CD4-positive, alpha-beta T cell treated with Interferon gamma for 1 hour (primary cell): ENCODE measurements at regions not wholly inside any gene's neighbourhood (a gene's known extent, or its start where the extent isn't known, plus 50 kb on each side); places are given as distances from the start of the nearest gene placed in this dataset.

ENCODE experiments used
- DNase-seq: peaks from one replicate; pipeline ENCODE4 v3.0.0-alpha.2; 2020

DNA sequence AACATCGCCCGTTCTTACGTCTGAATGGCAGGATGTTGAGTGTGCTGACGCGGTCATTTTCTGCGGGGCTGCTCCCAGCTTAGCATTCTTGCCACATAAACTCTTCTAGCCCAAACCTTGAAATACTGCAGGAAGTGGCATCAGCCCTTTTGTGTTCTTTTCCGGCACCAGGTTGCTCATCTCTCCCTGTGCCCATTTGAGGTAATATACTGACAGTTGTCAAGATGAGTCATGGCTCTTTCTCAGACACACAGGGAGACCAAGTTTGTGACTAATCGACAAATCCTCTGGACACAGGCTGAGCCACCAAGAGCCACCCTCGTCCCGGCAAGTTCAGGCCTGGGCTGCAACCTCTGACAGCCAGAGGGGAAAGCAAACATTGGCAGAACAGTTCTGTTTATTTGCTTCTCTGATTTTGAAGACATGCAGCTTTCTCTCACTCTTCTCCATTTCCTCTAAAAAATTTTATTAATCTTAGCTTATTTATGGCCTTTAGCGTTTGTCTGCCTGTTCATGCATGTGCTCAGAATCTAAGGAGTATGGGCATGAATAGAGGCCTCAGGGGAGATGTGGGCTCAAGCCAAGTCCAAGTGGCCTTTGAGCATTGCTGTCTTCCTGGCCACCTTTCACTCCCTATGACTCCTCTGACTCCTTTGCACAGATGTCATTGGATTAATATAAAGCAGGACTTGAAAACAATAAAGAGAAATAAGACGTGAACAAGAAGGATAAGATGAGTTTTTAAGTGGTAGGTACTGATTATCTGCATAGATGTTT, 328.2 kb upstream of the JAG1 start:
- DNase-seq: no peak

DNA sequence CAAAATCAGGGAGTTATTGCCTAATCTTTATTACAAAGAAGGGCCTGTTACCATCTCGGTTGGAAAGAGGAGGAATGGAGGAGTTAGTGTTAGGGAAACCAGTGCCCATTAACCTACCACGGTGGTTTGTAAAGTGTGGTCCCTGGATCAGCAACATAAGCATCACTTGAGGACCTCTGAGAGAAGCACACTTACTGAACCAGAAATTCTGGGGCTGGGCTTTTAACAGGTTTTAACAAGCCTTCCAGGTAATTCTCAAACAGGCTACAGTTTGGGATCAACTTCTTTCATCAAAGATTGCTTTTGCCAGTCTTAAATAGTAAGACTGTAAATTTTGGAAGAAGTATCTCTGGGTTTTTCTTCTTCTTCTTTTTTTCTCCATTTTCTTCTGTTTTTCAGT, 329.5 kb upstream of the JAG1 start:
- no peak for DNase-seq

DNA sequence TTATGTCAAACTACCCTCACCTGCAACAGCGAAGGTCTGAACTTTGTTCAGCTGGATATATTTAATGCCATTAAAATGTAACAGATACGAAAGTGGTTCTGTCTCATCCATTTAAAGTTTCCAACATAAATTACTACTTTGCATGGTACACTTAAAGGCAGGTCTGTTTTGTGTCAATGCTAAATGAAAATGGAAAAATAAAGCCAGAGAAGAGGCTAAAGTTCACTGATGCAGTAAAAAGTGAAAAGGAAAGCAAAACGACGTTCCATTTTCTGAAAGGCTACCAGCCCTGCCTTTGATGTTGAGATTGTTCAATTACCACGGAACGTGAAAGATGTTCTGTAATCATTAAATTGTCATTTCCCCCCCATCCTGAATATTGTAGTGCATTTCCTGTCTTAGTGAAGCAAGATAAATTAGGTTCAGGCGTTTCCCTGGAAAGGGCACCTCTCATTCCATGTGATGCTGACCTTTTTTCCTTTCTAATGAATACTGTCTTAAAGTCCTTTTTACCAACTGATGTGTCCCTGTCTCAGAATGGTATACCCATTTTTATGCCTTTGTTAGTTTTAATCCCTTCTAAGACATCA, 334.7 kb upstream of the JAG1 start:
- no peak for DNase-seq

DNA sequence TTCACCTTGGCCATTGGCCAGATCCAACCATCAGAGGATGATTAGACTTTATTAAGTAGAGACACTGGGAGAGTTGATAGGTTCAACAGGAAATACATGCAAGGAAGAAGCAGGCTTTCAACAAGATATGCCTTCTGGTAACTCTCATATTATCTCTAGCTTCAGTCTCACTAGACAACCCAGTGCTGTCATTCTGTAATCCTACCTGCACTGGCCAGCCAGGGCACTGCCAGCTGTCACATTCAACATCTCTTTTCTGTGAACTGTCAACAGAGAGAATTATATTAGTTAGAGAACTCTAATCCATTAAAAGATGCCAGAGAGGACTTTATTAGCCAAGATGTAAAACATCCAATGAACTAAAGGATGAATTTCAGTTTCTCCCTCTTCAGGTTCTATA, 337.9 kb upstream of the JAG1 start:
- DNase-seq: no peak

DNA sequence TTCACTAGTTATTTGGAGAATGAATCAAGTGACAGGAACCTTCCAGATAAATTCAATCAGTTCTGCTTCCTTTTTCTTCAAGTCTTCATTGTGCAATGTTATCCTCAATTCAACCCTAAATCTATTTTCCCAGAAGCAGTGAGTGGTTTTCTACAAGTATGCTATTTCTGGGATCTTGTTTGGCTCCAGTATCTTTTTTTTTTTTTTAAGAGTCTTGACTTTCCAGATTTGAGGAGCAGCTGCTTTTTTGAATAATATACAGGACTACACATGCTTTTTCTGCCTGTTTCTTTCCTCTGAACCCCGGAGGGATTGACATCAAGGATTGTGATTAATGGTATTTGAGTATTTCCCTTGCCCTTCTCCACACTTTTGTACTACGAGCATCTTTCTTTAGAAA, 339.2 kb upstream of the JAG1 start:
- no peak for DNase-seq

DNA sequence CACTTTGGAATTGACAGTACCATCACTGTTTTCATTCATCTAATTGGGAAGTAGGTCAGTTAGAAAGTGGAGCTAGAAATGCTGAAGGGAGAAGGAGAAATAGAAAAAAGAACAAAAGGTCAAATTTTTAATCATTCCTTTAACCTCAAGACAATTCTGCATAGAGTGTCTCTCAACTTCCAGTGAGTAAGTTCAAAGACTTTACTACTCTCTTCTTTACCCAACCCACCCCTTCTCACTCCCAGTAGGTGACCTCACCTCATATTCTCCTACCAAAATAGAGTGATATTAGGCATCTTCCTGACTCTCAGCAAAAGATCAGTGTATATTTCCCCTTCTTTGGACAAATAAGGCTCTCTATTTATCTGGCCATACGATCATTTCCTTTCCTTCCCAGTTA, 340.0 kb upstream of the JAG1 start:
- no peak for DNase-seq

DNA sequence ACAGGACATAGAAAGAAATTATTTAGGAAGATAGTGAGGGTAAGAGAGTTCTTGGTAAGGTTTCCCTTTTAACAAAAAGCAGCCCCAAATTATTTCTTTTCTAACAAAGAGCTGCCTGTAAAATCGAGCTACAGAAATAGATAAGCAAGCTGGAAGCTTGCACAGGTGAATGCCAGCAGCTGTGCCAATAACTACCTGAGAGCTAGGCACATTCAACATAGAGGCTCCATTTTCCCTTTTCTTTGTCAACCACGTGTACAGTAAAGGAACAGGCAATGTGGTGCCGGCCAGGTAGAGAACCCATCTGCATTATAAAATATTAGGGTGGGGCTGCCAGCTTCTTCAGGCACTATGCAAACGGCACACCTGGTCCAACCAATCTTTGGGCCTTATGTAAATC, 341.6 kb upstream of the JAG1 start:
- no peak for DNase-seq

DNA sequence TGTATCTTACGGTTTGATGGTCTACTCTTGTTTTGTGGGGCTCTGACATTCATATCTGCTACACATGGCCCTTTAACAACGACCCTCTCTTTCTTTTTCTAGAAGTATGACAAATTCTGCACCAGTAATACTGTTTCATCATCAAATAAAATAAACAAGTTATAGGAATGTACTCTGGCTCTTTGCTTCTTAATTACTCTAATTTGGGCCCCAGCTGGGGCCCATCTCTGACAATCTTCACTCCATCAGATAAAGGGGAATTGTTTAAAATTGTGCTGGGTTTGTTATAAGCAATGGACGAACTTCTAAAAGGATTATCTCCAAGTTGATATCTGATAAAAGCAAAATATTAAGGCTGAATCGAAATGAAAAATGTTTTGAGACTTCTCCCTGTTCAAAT, 343.6 kb upstream of the JAG1 start:
- no peak for DNase-seq

DNA sequence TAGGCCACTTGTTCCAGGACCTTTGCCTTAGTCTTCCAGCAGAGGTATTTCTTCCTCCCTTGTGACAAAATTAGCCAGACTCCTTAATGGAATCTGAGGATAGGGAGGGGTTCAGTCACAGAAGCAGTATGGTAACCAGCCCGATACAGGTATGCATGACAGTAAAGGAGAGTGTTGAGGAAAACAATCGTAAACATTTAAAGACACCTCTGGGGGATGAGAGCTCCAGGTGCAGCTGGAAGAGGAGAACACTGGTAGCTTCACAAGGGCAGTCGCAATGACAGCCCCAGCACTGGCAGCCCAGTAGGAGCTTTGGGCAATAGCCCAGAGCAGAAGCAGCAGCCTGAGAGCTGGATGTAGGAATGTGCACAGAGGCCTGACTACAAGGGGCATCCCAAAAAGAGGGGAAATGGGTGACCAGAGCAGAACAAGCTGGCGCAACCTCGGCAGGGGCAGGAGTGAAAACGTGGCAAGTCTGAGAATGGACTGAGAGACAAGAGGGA, 344.9 kb upstream of the JAG1 start:
- no peak for DNase-seq

DNA sequence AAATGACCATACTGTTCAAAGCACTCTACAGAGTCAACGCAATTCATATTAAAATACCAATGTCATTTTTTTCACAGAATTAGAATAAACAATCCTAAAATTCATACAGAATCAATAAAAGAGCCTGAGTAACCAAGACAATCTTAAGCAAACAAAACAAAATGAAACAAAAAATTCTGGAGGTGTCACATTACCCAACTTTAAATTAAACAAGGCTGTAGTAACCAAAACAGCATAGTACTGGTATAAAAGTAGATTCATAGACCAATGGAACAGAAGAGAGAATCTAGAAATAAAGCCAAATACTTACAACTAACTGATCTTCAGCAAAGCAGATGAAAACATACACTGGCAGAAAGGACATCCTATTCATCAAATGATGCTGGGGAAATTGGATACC, 346.9 kb upstream of the JAG1 start:
- no peak for DNase-seq

DNA sequence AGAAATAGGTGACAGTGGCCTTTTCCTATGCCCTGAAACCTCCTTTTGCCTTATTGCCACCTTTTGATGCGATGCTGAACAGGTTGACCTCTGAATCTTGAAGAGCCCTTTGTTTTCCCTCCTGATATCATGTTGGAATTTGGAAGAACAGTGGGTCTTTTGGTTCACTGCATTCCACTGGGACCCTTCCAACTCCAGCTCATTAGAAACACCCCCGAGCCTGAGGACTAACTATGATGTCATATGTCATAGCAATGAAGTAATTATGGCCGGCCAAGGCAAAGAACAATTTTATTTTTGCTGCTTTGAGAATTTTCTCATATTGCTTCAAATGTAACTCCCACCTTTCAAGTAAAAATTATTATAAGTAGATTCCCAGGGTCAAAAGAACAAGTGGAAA, 353.4 kb upstream of the JAG1 start:
- no peak for DNase-seq

DNA sequence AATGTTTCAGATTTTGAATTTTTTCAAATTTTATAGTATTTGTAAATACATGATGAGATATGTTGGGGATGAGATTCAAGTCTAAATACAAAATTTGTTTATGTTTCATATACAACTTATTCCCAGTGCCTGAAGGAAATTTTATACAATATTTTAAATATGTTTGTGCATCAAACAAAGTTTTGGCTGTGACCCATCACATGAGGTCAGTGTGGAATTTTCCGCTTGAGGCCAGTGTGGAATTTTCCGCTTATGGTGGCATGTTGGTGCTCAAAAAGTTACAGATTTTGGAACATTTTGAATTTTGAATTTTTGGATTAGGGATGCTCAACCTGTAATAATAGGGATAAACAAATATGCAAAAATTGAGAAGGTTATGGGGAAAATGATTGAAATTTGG, 356.6 kb upstream of the JAG1 start:
- no peak for DNase-seq

DNA sequence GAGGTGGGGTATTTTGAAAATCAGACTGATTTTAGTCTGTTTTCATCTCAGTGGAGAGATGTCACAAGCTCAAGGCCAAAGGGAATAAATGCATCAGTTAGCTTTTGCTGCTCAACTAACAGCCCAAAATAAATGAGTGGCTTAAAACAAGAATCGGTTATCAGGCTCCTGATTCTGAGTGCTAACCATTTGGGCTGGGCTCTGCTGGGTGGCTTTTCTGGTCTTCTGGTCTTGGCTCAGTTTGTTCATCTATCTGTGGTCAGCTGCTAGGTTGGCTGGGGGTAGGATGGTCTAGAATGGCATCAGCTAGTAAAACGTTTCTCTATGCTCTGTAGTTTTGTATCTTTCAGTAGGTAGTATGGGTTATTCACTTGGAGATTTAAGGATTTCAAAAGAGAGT, 357.5 kb upstream of the JAG1 start:
- no peak for DNase-seq

DNA sequence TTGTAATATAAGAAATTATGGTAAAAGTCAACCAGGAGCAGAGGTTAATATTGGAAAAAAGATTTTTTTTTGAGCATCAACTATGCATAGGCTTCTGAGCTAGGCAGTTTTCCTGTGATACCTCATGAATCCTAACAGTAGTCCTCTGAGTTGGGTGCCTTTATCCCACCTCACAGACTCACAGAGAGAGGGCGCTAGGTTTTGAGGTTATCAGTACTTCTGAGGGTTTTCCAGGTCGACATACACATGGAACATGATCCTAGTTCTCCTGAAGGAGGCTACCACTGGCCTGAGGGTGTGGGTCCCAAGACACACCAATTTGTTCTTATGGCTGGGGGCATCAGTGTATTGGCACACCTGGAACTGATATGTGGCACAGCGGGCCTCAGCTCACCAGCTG, 358.8 kb upstream of the JAG1 start:
- no peak for DNase-seq

DNA sequence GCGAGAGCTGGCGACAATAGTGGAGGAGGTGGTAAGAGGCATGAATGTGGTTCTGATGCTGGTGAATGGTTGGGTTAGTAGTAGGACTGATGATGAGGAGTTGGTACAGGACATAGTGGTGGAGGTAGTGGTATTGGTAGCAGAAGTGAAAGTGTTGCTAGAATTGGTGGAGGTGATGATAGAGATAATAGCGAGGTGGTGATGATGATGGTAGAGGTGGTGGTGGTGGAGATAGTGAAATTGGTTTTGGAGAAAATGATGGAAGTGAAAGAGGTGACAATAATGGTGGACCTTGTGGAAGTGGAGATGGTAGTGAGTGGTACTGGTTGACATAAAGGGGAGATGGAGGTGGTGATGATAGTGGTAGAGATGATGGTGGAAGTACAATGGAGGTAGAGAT, 360.2 kb upstream of the JAG1 start:
- DNase-seq: no peak

DNA sequence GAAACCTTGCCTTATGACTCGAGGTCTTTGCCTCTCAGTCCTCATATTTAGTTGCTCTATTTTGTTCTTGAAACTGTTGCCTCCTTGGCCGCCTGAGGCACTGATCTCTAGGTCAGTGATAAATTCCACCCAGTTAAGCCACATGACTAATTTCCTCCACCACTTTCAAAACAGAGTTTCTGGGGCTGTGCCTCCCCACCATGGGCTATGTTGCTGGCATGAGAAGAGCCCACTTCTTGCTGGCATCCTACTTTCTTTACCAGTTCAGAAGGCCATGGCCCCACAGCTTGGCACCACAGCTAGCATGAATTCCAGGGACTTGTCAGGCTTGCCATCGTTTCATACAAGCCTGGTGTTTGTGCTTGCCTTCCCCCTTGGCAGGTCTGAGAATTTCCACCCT, 361.4 kb upstream of the JAG1 start:
- DNase-seq: no peak

DNA sequence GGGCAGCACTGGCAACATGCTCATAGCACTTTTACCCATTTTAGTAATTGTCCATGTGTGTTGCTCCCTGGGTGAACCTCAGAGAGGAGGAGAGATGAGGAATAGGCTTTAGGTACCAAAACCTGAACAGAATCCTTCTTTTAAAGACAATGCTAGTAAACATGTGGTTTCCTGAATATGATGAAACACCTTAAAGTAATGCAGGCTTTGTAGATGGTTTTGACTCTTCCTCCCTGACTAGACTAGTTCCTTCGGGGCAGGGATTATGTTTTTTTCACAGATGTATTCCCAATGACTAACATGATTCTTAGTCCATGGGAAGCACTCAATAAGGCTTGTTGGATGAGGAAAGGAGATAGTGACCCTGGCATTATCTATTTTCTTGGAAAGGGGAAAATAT, 367.6 kb upstream of the JAG1 start:
- no peak for DNase-seq

DNA sequence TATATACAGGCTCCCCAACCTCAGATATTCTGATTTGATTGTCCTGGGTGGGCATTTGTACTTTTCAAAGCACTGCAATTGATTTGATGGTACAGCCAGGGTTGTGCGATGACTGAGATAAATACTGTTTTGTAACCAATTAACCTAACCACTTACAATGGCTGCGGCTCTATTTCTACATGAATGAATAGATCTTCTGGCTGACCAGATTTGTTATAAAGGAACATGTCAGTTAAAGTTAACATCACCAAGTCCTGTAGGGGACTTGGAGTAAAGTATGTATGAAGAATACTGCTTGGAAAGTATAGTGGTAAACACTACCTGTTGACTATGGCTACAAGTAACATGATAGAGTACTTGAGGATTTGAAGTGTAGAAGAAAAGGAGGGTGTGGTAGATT, 369.2 kb upstream of the JAG1 start:
- DNase-seq: no peak

DNA sequence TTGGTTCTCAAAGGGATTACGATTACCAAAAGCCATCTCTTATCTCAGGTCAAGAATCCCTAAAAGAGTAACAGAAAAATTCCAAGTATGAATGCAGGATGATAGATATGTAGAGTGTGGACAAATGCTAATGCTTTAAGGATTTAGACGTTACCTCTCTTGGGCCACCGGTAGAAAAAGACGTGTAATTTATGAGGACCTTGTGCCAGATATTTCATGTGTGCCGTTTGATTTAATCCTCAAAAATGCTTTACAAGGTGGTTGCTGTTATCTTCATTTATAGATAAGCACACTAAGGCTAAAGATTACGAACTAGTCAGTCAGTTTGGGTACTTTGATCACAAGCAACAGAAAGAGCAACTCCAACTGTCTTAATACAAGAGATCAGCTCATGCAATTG, 370.8 kb upstream of the JAG1 start:
- DNase-seq: no peak

DNA sequence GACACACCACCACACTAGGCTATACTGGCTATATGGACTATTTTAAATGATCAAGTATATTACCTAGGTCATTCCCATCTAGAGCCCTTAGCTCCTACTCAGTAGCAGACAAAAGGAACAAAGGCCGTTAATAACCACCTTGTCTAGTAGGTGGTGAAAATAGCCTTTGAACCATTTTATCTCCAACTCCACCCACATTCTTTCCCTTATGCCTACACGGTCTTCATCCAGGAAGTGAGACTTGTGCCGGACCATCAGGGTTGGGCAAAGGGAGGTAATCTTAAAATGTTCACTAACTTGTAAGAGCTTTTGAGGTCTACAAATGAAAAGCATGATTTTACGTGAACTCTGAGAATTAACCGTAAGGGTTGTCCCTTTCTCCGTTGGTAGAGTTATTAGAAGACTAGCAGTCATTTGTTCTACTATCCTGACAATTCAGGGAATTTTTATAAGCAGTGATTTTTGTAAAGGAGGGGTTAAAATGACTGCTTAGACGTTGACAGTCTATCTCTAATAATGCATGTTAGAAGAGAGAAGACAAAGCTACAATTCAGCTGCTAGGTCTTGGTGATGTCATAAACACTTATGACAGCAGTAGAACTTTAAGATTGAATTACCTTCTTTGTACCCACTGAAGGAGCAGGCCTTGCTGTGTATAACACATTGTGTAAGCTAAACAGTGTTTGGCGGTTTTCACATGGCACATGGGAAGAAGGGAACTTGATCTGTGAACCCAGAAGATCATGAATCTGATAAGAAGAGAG, 371.8 kb upstream of the JAG1 start:
- DNase-seq: no peak

DNA sequence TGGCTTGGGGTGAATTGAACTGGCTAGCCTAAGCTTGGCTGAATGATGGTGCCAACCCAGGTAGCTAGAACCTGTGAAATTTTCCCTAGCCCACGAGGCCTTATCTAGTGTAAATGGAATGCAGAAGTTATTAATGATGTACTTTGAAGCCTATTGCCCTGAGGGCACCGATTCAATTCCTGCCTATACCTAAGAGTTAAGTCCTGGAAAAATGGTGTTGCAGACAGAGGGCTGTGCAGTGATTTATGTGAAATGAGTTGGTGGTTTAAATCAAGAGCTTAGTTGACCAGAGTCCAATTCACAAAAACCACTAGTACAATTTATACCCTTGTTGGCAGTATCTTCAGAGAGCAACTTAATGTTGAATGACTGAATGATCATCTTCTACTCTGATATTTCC, 373.8 kb upstream of the JAG1 start:
- DNase-seq: no peak

DNA sequence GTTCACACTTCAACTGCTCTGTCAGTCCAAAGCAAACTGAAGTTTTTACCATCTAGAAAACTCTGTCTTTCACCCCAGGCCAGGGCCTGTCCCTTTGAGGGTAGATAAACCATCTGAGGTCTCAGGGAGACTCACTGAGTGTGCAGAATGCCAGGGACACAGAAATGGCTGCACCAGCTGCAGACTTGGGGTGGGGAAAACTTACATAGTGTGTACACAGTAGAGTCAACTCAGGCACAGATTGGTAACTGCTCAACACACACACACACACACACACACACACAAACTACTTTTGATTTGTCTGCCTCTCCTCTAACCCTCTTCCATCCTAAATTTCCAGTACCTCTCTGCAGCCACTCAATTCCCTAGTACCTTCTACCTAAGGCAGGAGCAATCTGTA, 374.9 kb upstream of the JAG1 start:
- no peak for DNase-seq

DNA sequence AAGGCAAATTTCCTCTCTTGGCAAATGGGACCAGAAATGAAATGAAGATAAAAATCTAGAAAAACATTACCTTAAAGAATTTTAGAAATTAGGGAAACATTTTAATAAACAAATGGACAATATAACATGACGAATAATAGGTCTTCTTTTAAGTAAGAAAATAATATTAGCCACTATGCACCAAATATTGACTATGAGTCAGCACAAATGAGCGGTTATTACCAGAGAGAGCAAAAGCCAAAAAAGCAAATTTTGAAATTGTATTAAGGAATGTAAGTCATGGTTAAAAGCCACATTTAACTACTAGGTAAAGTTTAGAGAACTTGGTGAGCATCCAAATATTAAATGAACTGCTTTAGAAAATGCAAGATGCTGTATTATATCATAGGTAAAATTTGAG, 376.6 kb upstream of the JAG1 start:
- DNase-seq: no peak

DNA sequence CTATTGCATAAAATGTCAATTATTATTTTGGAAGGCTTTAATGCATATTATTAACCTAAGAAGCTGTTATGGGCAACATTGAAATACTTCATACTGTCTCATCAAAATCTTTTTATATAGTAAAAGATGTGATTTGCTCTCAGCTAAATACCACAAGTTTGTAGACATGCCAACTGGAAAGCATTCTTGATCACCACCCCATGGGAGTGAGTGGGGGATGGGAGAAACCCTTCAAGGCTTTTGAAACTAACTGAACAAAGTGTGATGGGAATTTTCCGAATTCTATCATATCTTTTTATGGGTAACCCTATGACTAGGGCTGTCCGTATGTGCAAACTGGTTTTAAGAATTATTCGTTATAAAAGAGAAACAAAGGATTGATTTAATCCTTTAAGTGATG, 377.3 kb upstream of the JAG1 start:
- DNase-seq: no peak
